ENCODE measurements at regions not wholly inside any gene's neighbourhood (a gene's known extent, or its start where the extent isn't known, plus 50 kb on each side); places are given as distances from the start of the nearest gene placed in this dataset.
"Not testable (repeated sequence)": the region's sequence is repeated elsewhere in the genome, so short reads cannot be mapped to it uniquely, and the experiment has no call there.

DNA sequence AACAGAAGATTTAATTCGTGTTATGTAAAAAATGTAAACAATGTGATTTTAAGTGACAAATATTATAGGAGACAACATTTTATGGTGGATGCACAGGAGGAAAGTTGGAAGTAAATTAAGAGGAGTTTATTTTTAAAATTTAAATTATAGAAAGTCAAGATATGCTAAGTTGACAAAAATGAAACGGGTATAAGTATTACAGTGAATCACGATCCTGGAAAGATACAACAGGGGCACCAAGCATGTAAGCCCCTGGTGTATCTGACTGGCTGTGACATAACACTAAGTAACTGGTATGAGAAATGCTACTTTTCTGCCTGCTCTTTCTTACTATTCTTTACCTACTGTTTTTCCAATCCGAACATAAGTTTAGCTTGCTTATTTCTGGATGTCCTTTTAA, 419.8 kb upstream of the CHD1 start:
- WGBS, 3 donors: 63 to 78% (median 69%) methylated on average over 4 of the region's 4 CpGs
- TF ChIP-seq, protein P1, sequence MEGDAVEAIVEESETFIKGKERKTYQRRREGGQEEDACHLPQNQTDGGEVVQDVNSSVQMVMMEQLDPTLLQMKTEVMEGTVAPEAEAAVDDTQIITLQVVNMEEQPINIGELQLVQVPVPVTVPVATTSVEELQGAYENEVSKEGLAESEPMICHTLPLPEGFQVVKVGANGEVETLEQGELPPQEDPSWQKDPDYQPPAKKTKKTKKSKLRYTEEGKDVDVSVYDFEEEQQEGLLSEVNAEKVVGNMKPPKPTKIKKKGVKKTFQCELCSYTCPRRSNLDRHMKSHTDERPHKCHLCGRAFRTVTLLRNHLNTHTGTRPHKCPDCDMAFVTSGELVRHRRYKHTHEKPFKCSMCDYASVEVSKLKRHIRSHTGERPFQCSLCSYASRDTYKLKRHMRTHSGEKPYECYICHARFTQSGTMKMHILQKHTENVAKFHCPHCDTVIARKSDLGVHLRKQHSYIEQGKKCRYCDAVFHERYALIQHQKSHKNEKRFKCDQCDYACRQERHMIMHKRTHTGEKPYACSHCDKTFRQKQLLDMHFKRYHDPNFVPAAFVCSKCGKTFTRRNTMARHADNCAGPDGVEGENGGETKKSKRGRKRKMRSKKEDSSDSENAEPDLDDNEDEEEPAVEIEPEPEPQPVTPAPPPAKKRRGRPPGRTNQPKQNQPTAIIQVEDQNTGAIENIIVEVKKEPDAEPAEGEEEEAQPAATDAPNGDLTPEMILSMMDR (IDR thresholded peaks at IDR 0.05): no peak
- no peaks in the 10 kb centered on the region for H3K27me3 ChIP-seq (ENCODE audit: insufficient read depth in 3 of 3, low read length in 2 of 3)
- H3K4me3 ChIP-seq: no peak overlapping the region
- H3K9me3 ChIP-seq: no peaks in the 10 kb centered on the region
- DNase-seq: no peak
- intact Hi-C loops (cut with DNase I): no loop called here
- no peaks in the 10 kb centered on the region for H3K36me3 ChIP-seq (ENCODE audit: insufficient read depth in 1 of 2, low read depth in 1 of 2)
- ATAC-seq: no peak
- no peak overlapping the region for H3K27ac ChIP-seq
- no peaks in the 10 kb centered on the region for H3K4me1 ChIP-seq

DNA sequence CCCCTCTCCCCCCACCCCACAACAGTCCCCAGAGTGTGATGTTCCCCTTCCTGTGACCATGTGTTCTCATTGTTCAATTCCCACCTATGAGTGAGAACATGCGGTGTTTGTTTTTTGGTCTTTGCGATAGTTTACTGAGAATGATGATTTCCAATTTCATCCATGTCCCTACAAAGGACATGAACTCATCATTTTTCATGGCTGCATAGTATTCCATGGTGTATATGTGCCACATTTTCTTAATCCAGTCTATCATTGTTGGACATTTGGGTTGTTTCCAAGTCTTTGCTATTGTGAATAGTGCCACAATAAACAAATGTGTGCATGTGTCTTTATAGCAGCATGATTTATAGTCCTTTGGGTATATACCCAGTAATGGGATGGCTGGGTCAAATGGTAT, 411.0 kb upstream of the CHD1 start:
- H3K4me3 ChIP-seq; intact Hi-C loops (cut with DNase I); H3K9me3 ChIP-seq; H3K27ac ChIP-seq; DNase-seq; H3K27me3 ChIP-seq (ENCODE audit: insufficient read depth in 3 of 3, low read length in 2 of 3); ATAC-seq; H3K4me1 ChIP-seq; H3K36me3 ChIP-seq (ENCODE audit: insufficient read depth in 1 of 2, low read depth in 1 of 2): not testable (repeated sequence)
- WGBS, 3 donors: 95 to 99% (median 98%) methylated on average over 2 of the region's 2 CpGs

DNA sequence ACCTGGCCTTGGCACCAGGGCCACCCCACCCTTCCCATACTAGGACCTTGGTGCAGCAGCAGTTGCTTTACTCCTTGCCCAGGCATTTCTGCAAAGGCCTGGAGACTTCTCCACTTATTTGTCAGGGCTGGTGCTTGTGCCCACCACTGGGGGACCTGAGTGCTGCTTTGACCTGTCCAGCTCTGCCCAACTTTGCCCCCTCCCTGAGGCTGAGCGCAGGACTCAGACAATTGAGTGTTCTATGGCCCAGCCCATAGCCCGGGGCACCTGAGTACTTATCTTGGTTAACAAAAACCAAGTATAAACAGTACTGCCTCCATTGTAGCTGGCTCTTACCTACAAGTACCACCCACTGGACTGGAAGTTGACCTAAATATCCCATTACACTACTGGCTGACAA, 406.1 kb upstream of the CHD1 start:
- Histone ChIP-seq H3K36me3 (ENCODE audit: insufficient read depth in 1 of 2, low read depth in 1 of 2) (no peaks in the 10 kb centered on the region), H3K9me3 (peaks cover 9% of the 10 kb centered on the region), H3K27me3 (ENCODE audit: insufficient read depth in 3 of 3, low read length in 2 of 3) (no peaks in the 10 kb centered on the region), H3K27ac (no peak overlapping the region), H3K4me3 (no peak overlapping the region), H3K4me1 (no peaks in the 10 kb centered on the region)
- DNase-seq (no peak), ATAC-seq (no peak)
- intact Hi-C loops (cut with DNase I): no loop called here
- TF ChIP-seq, protein P1 (IDR thresholded peaks at IDR 0.05): no peak
- WGBS, 3 donors: 92 to 97% (median 95%) methylated on average over 2 of the region's 2 CpGs

DNA sequence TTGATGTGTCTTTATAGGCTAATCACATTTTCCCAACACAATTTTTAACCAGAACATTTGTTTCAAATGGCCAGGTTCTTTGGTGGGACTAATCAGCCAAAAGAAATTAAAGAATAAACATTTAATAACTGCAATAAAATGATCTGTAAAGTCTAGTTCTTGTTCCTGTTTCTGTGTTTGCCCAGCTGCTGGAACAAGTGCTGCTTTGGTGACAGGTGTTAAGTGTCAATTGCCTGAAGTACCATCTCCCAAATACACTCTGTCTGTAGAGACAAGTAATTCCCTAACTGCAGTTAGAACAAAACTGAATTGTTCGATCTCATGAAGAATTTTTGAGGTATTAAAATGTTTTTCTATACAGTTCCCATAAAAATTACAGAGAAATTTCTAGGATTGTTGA, 402.3 kb upstream of the CHD1 start:
- DNase-seq (no peak), ATAC-seq (no peak)
- Histone ChIP-seq H3K9me3 (peaks cover 6% of the 10 kb centered on the region), H3K4me3 (no peak overlapping the region), H3K36me3 (ENCODE audit: insufficient read depth in 1 of 2, low read depth in 1 of 2) (no peaks in the 10 kb centered on the region), H3K27ac (no peak overlapping the region), H3K27me3 (ENCODE audit: insufficient read depth in 3 of 3, low read length in 2 of 3) (no peaks in the 10 kb centered on the region), H3K4me1 (no peaks in the 10 kb centered on the region)
- intact Hi-C loops (cut with DNase I): no loop called here
- TF ChIP-seq, protein P1 (IDR thresholded peaks at IDR 0.05): no peak
- 18 to 29% (median 20%) methylated on average over 1 of the region's 1 CpG for WGBS, 3 donors

DNA sequence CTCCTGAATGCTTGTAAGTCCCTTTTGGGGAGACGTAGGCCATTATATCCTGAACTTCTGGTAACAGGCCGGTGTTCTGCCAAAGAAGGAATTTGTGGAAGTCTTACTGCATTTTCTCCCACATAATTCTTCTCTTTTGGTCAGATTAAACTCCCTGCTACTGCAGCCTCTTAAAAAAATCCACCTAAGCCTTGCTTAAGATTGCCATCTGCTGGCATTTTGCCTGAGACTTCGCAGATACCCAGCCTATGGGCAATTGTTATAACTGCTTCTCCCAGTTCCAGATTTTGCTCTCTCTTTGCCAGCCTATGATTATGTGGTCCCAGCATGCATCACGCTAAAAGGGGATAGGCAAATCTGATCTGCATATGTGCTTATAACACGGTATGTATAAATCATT, 391.6 kb upstream of the CHD1 start:
- no peak for DNase-seq
- no peak for ATAC-seq
- intact Hi-C loops (cut with DNase I): no loop called here
- Histone ChIP-seq H3K4me3 (no peak overlapping the region), H3K27ac (no peak overlapping the region), H3K9me3 (no peaks in the 10 kb centered on the region), H3K27me3 (ENCODE audit: insufficient read depth in 3 of 3, low read length in 2 of 3) (no peaks in the 10 kb centered on the region), H3K4me1 (no peaks in the 10 kb centered on the region), H3K36me3 (ENCODE audit: insufficient read depth in 1 of 2, low read depth in 1 of 2) (no peaks in the 10 kb centered on the region)
- 51 to 58% (median 55%) methylated on average over 5 of the region's 5 CpGs for WGBS, 3 donors
- TF ChIP-seq, protein P1 (IDR thresholded peaks at IDR 0.05): no peak
